ENCODE measurements at regions not wholly inside any gene's neighbourhood (a gene's known extent, or its start where the extent isn't known, plus 50 kb on each side); places are given as distances from the start of the nearest gene placed in this dataset.

DNA sequence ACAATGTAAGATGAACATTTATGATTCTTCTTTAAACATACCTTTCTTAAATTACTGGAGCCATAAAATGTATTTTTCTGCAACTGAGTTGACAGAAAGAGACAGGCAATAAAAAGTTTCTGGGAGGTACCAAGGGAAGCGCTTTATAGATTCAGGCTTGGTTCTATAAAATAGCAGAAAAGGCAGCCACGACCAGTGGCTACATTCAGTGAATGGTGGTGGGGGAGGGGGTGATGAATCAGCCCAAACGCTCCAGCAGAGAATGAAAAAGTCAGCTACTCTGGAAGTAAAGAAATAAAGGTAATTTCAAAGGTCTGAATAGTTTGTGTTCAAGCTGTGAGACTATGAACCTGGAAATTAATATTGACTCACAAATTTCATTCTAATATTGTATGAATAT is 456.1 kb downstream of the KCTD8 start:
- Histone ChIP-seq H3K27ac (no peak overlapping the region), H3K9me3 (no peaks in the 10 kb centered on the region), H3K36me3 (no peaks in the 10 kb centered on the region), H3K27me3 (no peaks in the 10 kb centered on the region), H3K4me3 (no peak overlapping the region), H3K4me1 (no peaks in the 10 kb centered on the region)
- TF ChIP-seq, protein P1, sequence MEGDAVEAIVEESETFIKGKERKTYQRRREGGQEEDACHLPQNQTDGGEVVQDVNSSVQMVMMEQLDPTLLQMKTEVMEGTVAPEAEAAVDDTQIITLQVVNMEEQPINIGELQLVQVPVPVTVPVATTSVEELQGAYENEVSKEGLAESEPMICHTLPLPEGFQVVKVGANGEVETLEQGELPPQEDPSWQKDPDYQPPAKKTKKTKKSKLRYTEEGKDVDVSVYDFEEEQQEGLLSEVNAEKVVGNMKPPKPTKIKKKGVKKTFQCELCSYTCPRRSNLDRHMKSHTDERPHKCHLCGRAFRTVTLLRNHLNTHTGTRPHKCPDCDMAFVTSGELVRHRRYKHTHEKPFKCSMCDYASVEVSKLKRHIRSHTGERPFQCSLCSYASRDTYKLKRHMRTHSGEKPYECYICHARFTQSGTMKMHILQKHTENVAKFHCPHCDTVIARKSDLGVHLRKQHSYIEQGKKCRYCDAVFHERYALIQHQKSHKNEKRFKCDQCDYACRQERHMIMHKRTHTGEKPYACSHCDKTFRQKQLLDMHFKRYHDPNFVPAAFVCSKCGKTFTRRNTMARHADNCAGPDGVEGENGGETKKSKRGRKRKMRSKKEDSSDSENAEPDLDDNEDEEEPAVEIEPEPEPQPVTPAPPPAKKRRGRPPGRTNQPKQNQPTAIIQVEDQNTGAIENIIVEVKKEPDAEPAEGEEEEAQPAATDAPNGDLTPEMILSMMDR (IDR thresholded peaks at IDR 0.05): no peak
- TF ChIP-seq POLR2A (IDR thresholded peaks at IDR 0.05): no peak
- intact Hi-C loops (cut with DNase I; ENCODE audit: low total_unique reads): no loop called here
- DNase-seq: no peak

DNA sequence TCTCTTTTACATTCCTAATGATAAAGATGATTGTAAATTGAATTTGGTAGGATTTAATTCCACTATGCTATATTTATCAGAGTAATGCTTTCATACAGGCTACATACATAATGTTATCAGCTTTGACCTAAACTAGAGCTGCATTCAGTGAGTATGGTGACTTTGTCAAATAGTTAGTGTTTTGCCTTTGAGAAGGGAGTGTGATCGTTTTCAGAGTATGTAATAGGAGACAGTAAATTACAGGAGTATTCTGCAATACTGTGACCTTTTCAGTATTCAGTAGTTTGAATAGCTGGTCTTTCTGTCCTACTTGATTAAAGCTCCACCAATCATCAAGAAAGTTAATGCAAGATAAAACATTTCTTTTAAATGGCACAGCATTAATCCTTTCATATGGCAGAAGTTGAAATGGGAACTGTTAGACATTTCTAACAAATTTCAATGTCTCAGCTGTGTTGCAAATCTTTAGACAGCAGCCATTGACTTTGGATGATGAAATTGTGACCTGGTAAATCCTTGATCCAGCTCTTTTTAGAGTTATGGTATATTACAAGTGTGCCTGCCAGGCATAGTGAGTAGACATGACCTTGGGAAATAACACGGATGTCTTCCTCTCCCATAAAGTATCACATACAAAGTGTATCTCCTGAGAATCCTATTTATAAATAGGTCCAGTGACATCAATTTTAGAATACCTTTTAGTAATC is 455.3 kb downstream of the KCTD8 start:
- TF ChIP-seq, protein P1 (IDR thresholded peaks at IDR 0.05): no peak
- no peak for TF ChIP-seq POLR2A (IDR thresholded peaks at IDR 0.05)
- Histone ChIP-seq H3K9me3 (no peaks in the 10 kb centered on the region), H3K4me3 (no peak overlapping the region), H3K27me3 (no peaks in the 10 kb centered on the region), H3K4me1 (no peaks in the 10 kb centered on the region), H3K27ac (no peak overlapping the region), H3K36me3 (no peaks in the 10 kb centered on the region)
- intact Hi-C loops (cut with DNase I; ENCODE audit: low total_unique reads): no loop called here
- no peak for DNase-seq

DNA sequence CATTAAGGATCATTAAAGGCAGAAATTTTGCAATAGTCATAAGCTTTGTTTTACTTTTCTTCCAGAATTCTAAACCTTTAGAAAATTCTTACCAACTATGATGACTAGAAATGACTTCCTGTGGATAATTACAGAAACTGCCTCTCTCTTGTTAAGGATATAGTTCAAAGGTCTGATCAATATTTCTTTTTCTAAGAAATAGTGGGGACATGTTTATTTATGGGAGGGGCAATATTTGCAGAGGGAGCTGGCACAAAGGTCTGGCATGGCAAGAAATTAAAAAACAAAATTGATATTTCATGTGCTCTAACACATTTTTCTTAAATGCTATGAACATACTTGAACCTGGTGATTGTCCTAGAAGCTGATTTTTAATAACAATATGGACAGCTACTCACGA is 448.9 kb downstream of the KCTD8 start:
- H3K27me3 ChIP-seq: no peaks in the 10 kb centered on the region
- intact Hi-C loops (cut with DNase I; ENCODE audit: low total_unique reads): no loop called here
- no peaks in the 10 kb centered on the region for H3K9me3 ChIP-seq
- no peak for DNase-seq
- no peak overlapping the region for H3K4me3 ChIP-seq
- no peak overlapping the region for H3K27ac ChIP-seq
- TF ChIP-seq, protein P1 (IDR thresholded peaks at IDR 0.05): no peak
- no peak for TF ChIP-seq POLR2A (IDR thresholded peaks at IDR 0.05)
- no peaks in the 10 kb centered on the region for H3K4me1 ChIP-seq
- H3K36me3 ChIP-seq: no peaks in the 10 kb centered on the region

DNA sequence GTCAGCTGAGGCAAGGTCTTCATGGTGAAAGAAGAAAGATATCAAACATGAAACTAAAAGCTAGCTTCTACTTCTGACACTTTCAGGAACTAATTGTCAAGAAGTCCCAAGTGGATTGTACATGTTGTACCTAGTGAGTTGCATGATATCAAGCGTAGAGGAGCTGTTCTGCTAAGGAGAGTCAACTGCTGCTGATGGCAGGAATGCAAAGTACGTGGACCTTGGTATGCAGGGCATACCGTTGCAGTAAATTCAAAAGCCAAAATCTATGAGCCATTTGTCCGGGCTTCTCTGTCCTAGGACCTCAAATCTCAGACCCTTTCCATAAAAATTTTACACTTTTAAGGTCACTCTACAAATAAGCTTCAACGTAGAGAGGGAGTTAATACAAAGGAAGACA is 446.2 kb downstream of the KCTD8 start:
- Histone ChIP-seq H3K9me3 (no peaks in the 10 kb centered on the region), H3K27ac (no peak overlapping the region), H3K27me3 (no peaks in the 10 kb centered on the region), H3K4me3 (no peak overlapping the region), H3K36me3 (no peaks in the 10 kb centered on the region), H3K4me1 (no peaks in the 10 kb centered on the region)
- intact Hi-C loops (cut with DNase I; ENCODE audit: low total_unique reads): no loop called here
- no peak for DNase-seq
- TF ChIP-seq POLR2A (IDR thresholded peaks at IDR 0.05): no peak
- TF ChIP-seq, protein P1 (IDR thresholded peaks at IDR 0.05): no peak

DNA sequence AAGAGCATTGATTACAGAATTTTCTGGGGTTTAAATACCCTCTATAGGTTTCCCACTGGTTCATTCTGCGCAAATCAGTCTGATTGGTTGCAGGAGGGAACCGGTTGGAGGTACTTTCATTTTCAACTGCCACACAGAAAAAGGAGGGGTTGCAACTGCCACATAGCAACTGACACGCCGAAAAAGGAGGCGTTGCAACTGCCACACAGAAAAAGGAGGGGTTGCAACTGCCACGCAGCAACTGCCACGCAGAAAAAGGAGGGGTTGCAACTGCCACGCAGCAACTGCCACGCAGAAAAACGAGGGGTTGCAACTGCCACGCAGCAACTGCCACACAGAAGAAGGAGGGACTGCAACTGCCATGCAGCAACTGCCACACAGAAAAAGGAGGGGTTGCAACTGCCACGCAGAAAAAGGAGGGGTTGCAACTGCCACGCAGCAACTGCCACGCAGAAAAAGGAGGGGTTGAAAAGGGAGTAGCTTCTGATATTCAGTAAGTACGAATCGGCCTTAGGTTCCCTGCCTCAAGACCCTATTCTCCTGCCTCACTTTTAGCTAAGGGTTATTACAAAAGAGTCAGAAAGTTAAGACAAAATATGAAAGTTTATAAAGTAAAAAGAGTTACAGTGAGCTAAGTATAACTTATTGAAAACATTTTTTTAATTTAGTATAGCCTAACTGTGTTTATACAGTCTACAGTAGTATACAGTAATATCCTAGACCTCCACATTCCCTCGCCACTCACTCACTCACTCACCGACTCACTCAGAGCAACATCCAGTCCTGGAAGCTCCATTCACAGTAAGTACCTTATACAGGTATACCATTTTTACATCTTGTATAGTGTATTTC is 431.8 kb downstream of the KCTD8 start:
- TF ChIP-seq POLR2A (IDR thresholded peaks at IDR 0.05): no peak
- TF ChIP-seq, protein P1 (IDR thresholded peaks at IDR 0.05): no peak
- Histone ChIP-seq H3K27ac (no peak overlapping the region), H3K4me3 (no peak overlapping the region), H3K27me3 (no peaks in the 10 kb centered on the region), H3K9me3 (no peaks in the 10 kb centered on the region), H3K4me1 (no peaks in the 10 kb centered on the region), H3K36me3 (no peaks in the 10 kb centered on the region)
- no peak for DNase-seq
- intact Hi-C loops (cut with DNase I; ENCODE audit: low total_unique reads): no loop called here

Data from uterus (tissue), 3 donors.